ENCODE measurements at regions not wholly inside any gene's neighbourhood (a gene's known extent, or its start where the extent isn't known, plus 50 kb on each side); places are given as distances from the start of the nearest gene placed in this dataset.

GRCh38 chr4:20378181-20378580, 126.5 kb downstream of the SLIT2 start:
- no peaks in the 10 kb centered on the region for H3K9me3 ChIP-seq
- peaks cover 0 to 13% (median 8%) of the 10 kb centered on the region in 4 donors for H3K4me1 ChIP-seq
- H3K4me3 ChIP-seq = no peak overlapping the region
- H3K27ac ChIP-seq (replicated peaks in 1 of 4) = no peak overlapping the region
- intact Hi-C loops (cut with DNase I) = no loop called here
- 74% methylated on average over 1 of the region's 1 CpG for WGBS
- no peaks in the 10 kb centered on the region for H3K27me3 ChIP-seq
- DNase-seq (ENCODE audit: extremely low spot score) = no peak
- no peaks in the 10 kb centered on the region for H3K36me3 ChIP-seq
- TF ChIP-seq POLR2AphosphoS5 (IDR thresholded peaks at IDR 0.05) (no peak), POLR2A (IDR thresholded peaks at IDR 0.05; ENCODE audit: low read depth) (no peak), EP300 (IDR thresholded peaks at IDR 0.05) (no peak), CTCF (IDR thresholded peaks at IDR 0.05) (no peak)

GRCh38 chr4:20381005-20381404, 129.3 kb downstream of the SLIT2 start:
- 95% methylated on average over 9 of the region's 9 CpGs for WGBS
- H3K27me3 ChIP-seq = no peaks in the 10 kb centered on the region
- H3K36me3 ChIP-seq = no peaks in the 10 kb centered on the region
- no peak overlapping the region for H3K4me3 ChIP-seq
- intact Hi-C loops (cut with DNase I) = no loop called here
- no peaks in the 10 kb centered on the region for H3K9me3 ChIP-seq
- peaks cover 0 to 24% (median 14%) of the 10 kb centered on the region in 4 donors for H3K4me1 ChIP-seq
- no peak for DNase-seq (ENCODE audit: extremely low spot score)
- H3K27ac ChIP-seq (replicated peaks in 1 of 4) = no peak overlapping the region
- TF ChIP-seq POLR2AphosphoS5 (IDR thresholded peaks at IDR 0.05) (no peak), CTCF (IDR thresholded peaks at IDR 0.05) (no peak), POLR2A (IDR thresholded peaks at IDR 0.05; ENCODE audit: low read depth) (no peak), EP300 (IDR thresholded peaks at IDR 0.05) (no peak)

GRCh38 chr4:20383283-20383682, 131.6 kb downstream of the SLIT2 start:
- no peak for DNase-seq (ENCODE audit: extremely low spot score)
- H3K27me3 ChIP-seq = no peaks in the 10 kb centered on the region
- H3K36me3 ChIP-seq = no peaks in the 10 kb centered on the region
- no peak overlapping the region for H3K27ac ChIP-seq (replicated peaks in 1 of 4)
- no peaks in the 10 kb centered on the region for H3K9me3 ChIP-seq
- H3K4me3 ChIP-seq = no peak overlapping the region
- intact Hi-C loops (cut with DNase I) = no loop called here
- H3K4me1 ChIP-seq = peaks cover 0 to 24% (median 14%) of the 10 kb centered on the region in 4 donors
- TF ChIP-seq POLR2A (IDR thresholded peaks at IDR 0.05; ENCODE audit: low read depth) = no peak
- TF ChIP-seq POLR2AphosphoS5 (IDR thresholded peaks at IDR 0.05) = no peak
- TF ChIP-seq CTCF (IDR thresholded peaks at IDR 0.05) = no peak
- no peak for TF ChIP-seq EP300 (IDR thresholded peaks at IDR 0.05)

GRCh38 chr4:20383969-20384368, 132.3 kb downstream of the SLIT2 start:
- no peaks in the 10 kb centered on the region for H3K27me3 ChIP-seq
- no peaks in the 10 kb centered on the region for H3K9me3 ChIP-seq
- H3K27ac ChIP-seq (replicated peaks in 1 of 4) = no peak overlapping the region
- TF ChIP-seq EP300 (IDR thresholded peaks at IDR 0.05) (no peak), POLR2A (IDR thresholded peaks at IDR 0.05; ENCODE audit: low read depth) (no peak), CTCF (IDR thresholded peaks at IDR 0.05) (no peak), POLR2AphosphoS5 (IDR thresholded peaks at IDR 0.05) (no peak)
- no peaks in the 10 kb centered on the region for H3K36me3 ChIP-seq
- H3K4me1 ChIP-seq = peaks cover 0 to 24% (median 14%) of the 10 kb centered on the region in 4 donors
- DNase-seq (ENCODE audit: extremely low spot score) = no peak
- intact Hi-C loops (cut with DNase I) = no loop called here
- no peak overlapping the region for H3K4me3 ChIP-seq

- WGBS = 57% methylated on average over 5 of the region's 5 CpGs
- intact Hi-C loops (cut with DNase I) = no loop called here
Measured at GRCh38 chr4:20384456-20384855, 132.8 kb downstream of the SLIT2 start.

More at GRCh38 chr4:20384456-20384855, 132.8 kb downstream of the SLIT2 start:
- Histone ChIP-seq H3K4me1 (peaks cover 0 to 24% (median 14%) of the 10 kb centered on the region in 4 donors), H3K9me3 (no peaks in the 10 kb centered on the region), H3K27ac (replicated peaks in 1 of 4) (no peak overlapping the region), H3K36me3 (no peaks in the 10 kb centered on the region), H3K27me3 (no peaks in the 10 kb centered on the region), H3K4me3 (no peak overlapping the region)
- DNase-seq (ENCODE audit: extremely low spot score) = no peak
- TF ChIP-seq POLR2AphosphoS5 (IDR thresholded peaks at IDR 0.05) = no peak
- no peak for TF ChIP-seq CTCF (IDR thresholded peaks at IDR 0.05)
